GM23338 (cell line): ENCODE measurements at regions not wholly inside any gene's neighbourhood (a gene's known extent, or its start where the extent isn't known, plus 50 kb on each side); places are given as distances from the start of the nearest gene placed in this dataset.
A peak's percentile ranks its signal among the peaks of the same experiment; 100 is the strongest.

Experiments used
- ATAC-seq: fragments of 200-7000 bp; cut with Tn5 transposase; 3 replicates; pipeline ENCODE4 v1.9.1; 2020
- DNase-seq: peaks from one replicate; pipeline ENCODE4 v3.0.0-alpha.2; 2015; ENCODE audit warnings: low spot score
- H2AFZ ChIP-seq: fragments of 200-600 bp; sonication (generic); 2 replicates; pipeline ENCODE4 v1.8.0; 2016; ENCODE audit warnings: antibody characterized with exemption, mild to moderate bottlenecking, moderate library complexity
- H3F3A ChIP-seq: fragments of 200-600 bp; sonication (generic); replicated peaks from 2 replicates; pipeline ENCODE4 v1.8.0; 2017; ENCODE audit warnings: antibody characterized with exemption, mixed run types, low read depth
- H3K27ac ChIP-seq: fragments of 200-600 bp; sonication (generic); 2 replicates; pipeline ENCODE4 v1.6.1; 2016; ENCODE audit warnings: low read depth
- H3K27me3 ChIP-seq: fragments of 200-600 bp; sonication (generic); 2 replicates; pipeline ENCODE4 v1.8.0; 2016; ENCODE audit warnings: mild to moderate bottlenecking, mixed run types, moderate library complexity; ENCODE audit not compliant: insufficient read depth
- H3K36me3 ChIP-seq: fragments of 200-600 bp; sonication (generic); 2 replicates; pipeline ENCODE4 v1.8.0; 2016; ENCODE audit warnings: mild to moderate bottlenecking; ENCODE audit not compliant: insufficient read depth
- H3K4me1 ChIP-seq: fragments of 200-600 bp; sonication (generic); 2 replicates; pipeline ENCODE4 v1.8.0; 2016; ENCODE audit warnings: mild to moderate bottlenecking, moderate library complexity; ENCODE audit not compliant: insufficient read depth
- H3K4me2 ChIP-seq: fragments of 200-600 bp; sonication (generic); 2 replicates; pipeline ENCODE4 v1.7.1; 2017; ENCODE audit warnings: mixed run types
- H3K4me3 ChIP-seq: fragments of 200-600 bp; sonication (generic); 2 replicates; pipeline ENCODE4 v1.6.1; 2016; ENCODE audit warnings: mixed run types
- H3K79me2 ChIP-seq: fragments of 200-600 bp; sonication (generic); replicated peaks from 2 replicates; pipeline ENCODE4 v1.8.0; 2017; ENCODE audit warnings: mild to moderate bottlenecking; ENCODE audit not compliant: insufficient read depth
- H3K9me2 ChIP-seq: fragments of 200-600 bp; sonication (generic); 2 replicates; pipeline ENCODE4 v1.8.0; 2017; ENCODE audit not compliant: insufficient read depth
- H4K20me1 ChIP-seq: fragments of 200-600 bp; sonication (generic); replicated peaks from 2 replicates; pipeline ENCODE4 v1.8.0; 2017; ENCODE audit warnings: mild to moderate bottlenecking; ENCODE audit not compliant: insufficient read depth
- H3K27ac Mint-ChIP-seq: 2 replicates; pipeline ENCODE4 v1.8.0; 2020; ENCODE audit warnings: inconsistent platforms, mild to moderate bottlenecking, moderate library complexity, mixed read lengths
- H3K27me3 Mint-ChIP-seq: 3 replicates; pipeline ENCODE4 v1.8.0; 2022; ENCODE audit warnings: low read depth, mild to moderate bottlenecking, moderate library complexity, mixed read lengths, inconsistent platforms; ENCODE audit not compliant: insufficient read depth, poor library complexity
- H3K36me3 Mint-ChIP-seq: 3 replicates; pipeline ENCODE4 v1.8.0; 2021; ENCODE audit warnings: low read depth, mild to moderate bottlenecking, inconsistent platforms, moderate library complexity, mixed read lengths
- H3K4me1 Mint-ChIP-seq: 3 replicates; pipeline ENCODE4 v1.8.0; 2020; ENCODE audit warnings: mild to moderate bottlenecking, inconsistent platforms, mixed read lengths
- H3K4me3 Mint-ChIP-seq: 3 replicates; pipeline ENCODE4 v1.8.0; 2021; ENCODE audit warnings: moderate library complexity, mild to moderate bottlenecking, inconsistent platforms, mixed read lengths
- H3K9me3 Mint-ChIP-seq: 3 replicates; pipeline ENCODE4 v1.8.0; 2020; ENCODE audit warnings: moderate library complexity, mild to moderate bottlenecking, inconsistent platforms, mixed read lengths
- CREB1 ChIP-seq: fragments of 250-450 bp; sonication (Bioruptor Pico); IDR thresholded peaks from 2 replicates; pipeline ENCODE4 v1.5.0; 2020; ENCODE audit warnings: low read depth, mild to moderate bottlenecking, moderate library complexity
- EZH2 ChIP-seq: fragments of 200-600 bp; sonication (generic); IDR thresholded peaks from one replicate; pipeline ENCODE4 v1.8.0; 2017; ENCODE audit warnings: antibody characterized with exemption, mild to moderate bottlenecking, low read depth; ENCODE audit not compliant: unreplicated experiment
- EZH2phosphoT487 ChIP-seq: fragments of 200-600 bp; sonication (generic); IDR thresholded peaks from one replicate; pipeline ENCODE4 v1.8.1; 2018; ENCODE audit warnings: antibody characterized with exemption; ENCODE audit not compliant: unreplicated experiment
- NANOG ChIP-seq: IDR thresholded peaks from 2 replicates; pipeline ENCODE4 v1.6.1; 2016; ENCODE audit warnings: antibody characterized with exemption, borderline replicate concordance
- POLR2AphosphoS5 ChIP-seq: IDR thresholded peaks from 2 replicates; pipeline ENCODE4 v1.6.1; 2016; ENCODE audit warnings: antibody characterized with exemption, low read depth
- STAT1 ChIP-seq: IDR thresholded peaks from one replicate; pipeline ENCODE4 v1.6.1; 2016; ENCODE audit warnings: antibody characterized with exemption; ENCODE audit not compliant: unreplicated experiment
- ZNF114 ChIP-seq: fragments of 250-450 bp; sonication (Bioruptor Pico); IDR thresholded peaks from 2 replicates; pipeline ENCODE4 v1.5.0; 2020; ENCODE audit warnings: mild to moderate bottlenecking, moderate library complexity
- ZNF331 ChIP-seq: fragments of 250-450 bp; sonication (Bioruptor Pico); IDR thresholded peaks from 2 replicates; pipeline ENCODE4 v1.5.0; 2020; ENCODE audit warnings: low read depth, mild to moderate bottlenecking, moderate library complexity
- TF ChIP-seq, protein P1 (sequence below): IDR thresholded peaks from one replicate; pipeline ENCODE4 v1.6.1; 2018; ENCODE audit warnings: antibody characterized with exemption; ENCODE audit not compliant: unreplicated experiment
- TF ChIP-seq, protein P2 (sequence below): IDR thresholded peaks from 2 replicates; pipeline ENCODE4 v1.6.1; 2016; ENCODE audit warnings: antibody characterized with exemption
- TF ChIP-seq, protein P3 (sequence below), 2 experiments: fragments of 200-600 bp in 1 of 2; sonication (generic) in 1 of 2; conservative IDR thresholded peaks; 2 replicates each; pipeline versions ENCODE4 v1.5.1 to v1.6.1; 2016 to 2017; ENCODE audit warnings: antibody characterized with exemption in 2 of 2, low read depth in 2 of 2, mild to moderate bottlenecking in 2 of 2, moderate library complexity in 1 of 2

DNA sequence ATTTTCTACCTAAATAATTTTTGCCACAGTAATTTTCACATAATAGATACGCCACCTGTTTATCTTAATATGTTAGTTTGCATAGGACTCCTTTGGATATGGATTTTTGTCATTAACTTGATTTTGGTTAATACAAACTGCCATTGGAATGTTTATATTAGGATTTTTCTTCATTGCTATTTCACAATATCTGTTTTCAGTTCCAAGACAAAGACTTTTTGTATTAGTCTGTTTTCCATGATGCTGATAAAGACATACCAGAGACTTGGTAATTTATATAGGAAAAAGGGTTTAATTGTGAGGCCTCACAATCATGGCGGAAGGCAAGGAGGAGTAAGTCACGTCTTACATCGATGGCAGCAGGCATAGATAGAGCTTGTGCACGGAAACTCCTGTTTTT lies 503.1 kb upstream of the TMEFF2 start (continued):
- TF ChIP-seq, protein P1, sequence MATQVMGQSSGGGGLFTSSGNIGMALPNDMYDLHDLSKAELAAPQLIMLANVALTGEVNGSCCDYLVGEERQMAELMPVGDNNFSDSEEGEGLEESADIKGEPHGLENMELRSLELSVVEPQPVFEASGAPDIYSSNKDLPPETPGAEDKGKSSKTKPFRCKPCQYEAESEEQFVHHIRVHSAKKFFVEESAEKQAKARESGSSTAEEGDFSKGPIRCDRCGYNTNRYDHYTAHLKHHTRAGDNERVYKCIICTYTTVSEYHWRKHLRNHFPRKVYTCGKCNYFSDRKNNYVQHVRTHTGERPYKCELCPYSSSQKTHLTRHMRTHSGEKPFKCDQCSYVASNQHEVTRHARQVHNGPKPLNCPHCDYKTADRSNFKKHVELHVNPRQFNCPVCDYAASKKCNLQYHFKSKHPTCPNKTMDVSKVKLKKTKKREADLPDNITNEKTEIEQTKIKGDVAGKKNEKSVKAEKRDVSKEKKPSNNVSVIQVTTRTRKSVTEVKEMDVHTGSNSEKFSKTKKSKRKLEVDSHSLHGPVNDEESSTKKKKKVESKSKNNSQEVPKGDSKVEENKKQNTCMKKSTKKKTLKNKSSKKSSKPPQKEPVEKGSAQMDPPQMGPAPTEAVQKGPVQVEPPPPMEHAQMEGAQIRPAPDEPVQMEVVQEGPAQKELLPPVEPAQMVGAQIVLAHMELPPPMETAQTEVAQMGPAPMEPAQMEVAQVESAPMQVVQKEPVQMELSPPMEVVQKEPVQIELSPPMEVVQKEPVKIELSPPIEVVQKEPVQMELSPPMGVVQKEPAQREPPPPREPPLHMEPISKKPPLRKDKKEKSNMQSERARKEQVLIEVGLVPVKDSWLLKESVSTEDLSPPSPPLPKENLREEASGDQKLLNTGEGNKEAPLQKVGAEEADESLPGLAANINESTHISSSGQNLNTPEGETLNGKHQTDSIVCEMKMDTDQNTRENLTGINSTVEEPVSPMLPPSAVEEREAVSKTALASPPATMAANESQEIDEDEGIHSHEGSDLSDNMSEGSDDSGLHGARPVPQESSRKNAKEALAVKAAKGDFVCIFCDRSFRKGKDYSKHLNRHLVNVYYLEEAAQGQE, result no peak

DNA sequence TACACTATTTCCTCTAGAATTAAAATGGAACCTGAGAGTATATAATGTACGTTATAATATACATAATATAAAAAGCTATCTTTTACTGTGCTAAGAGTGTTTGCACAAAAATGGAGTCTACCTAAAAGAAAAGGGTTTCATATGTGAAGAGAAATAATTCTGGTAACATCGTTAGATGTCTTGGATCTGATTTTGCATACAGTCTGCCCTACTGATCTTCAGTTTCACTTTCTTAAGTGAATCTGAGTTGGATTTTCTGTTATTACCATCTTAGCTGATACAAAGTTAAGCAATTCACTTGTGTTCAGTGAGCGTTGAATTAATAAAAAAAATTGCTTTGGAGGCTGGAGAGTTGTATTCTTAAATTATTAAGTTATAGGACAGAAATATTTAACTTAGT lies 502.1 kb upstream of the TMEFF2 start:
- Mint-ChIP-seq H3K9me3 (no peaks in the 10 kb centered on the region), H3K36me3 (no peaks in the 10 kb centered on the region), H3K4me1 (no peaks in the 10 kb centered on the region), H3K27me3 (no peaks in the 10 kb centered on the region), H3K27ac (no peak overlapping the region), H3K4me3 (no peak overlapping the region)
- Histone ChIP-seq H3K27ac (no peak overlapping the region), H3K9me2 (no peaks in the 10 kb centered on the region), H4K20me1 (no peaks in the 10 kb centered on the region), H3K27me3 (no peaks in the 10 kb centered on the region), H3K4me1 (no peaks in the 10 kb centered on the region), H3K36me3 (0 out of 2 replicates have a peak, but pooled peaks cover 3% of the 10 kb centered on the region), H3K4me3 (no peak overlapping the region), H3K79me2 (no peaks in the 10 kb centered on the region), H3F3A (no peaks in the 10 kb centered on the region), H2AFZ (0 out of 2 replicates have a peak overlapping the region, but pooled peaks have one; percentile 43), H3K4me2 (no peak overlapping the region)
- no peak for DNase-seq
- ATAC-seq, result no peak
- TF ChIP-seq, protein P2, sequence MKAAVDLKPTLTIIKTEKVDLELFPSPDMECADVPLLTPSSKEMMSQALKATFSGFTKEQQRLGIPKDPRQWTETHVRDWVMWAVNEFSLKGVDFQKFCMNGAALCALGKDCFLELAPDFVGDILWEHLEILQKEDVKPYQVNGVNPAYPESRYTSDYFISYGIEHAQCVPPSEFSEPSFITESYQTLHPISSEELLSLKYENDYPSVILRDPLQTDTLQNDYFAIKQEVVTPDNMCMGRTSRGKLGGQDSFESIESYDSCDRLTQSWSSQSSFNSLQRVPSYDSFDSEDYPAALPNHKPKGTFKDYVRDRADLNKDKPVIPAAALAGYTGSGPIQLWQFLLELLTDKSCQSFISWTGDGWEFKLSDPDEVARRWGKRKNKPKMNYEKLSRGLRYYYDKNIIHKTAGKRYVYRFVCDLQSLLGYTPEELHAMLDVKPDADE, result no peak
- no peak for TF ChIP-seq ZNF331
- no peak for TF ChIP-seq NANOG
- TF ChIP-seq EZH2, result no peak
- no peak for TF ChIP-seq POLR2AphosphoS5
- no peak for TF ChIP-seq ZNF114

DNA sequence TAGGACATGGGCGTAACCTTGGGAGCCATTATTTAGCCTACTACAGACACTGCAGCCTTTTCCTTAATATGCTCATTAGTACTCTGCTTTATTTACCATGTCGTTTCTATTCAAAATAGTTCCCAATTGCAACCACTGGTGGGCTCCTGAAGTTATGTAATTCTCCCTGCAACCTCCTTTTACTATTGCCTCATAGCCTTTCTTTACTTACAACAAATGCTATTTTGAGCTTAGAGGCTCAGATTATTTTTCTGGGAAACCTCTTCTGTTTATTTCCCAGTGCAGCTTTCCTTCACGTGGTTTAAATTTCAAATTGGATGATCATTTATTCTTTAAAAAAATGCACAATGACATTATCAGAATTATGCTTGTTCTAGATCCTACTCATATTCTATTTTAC lies 492.3 kb upstream of the TMEFF2 start:
- no peak overlapping the region for H3K4me3 Mint-ChIP-seq
- no peak for TF ChIP-seq ZNF331
- TF ChIP-seq EZH2, result no peak
- TF ChIP-seq, protein P1, result no peak
- no peak for TF ChIP-seq ZNF114
- no peak for TF ChIP-seq CREB1 (CRISPR knock-in tag)
- TF ChIP-seq, protein P2, result no peak
- no peak for TF ChIP-seq STAT1
- no peak for TF ChIP-seq POLR2AphosphoS5
- no peak for TF ChIP-seq NANOG
- TF ChIP-seq EZH2phosphoT487, result no peak
- TF ChIP-seq, protein P3, sequence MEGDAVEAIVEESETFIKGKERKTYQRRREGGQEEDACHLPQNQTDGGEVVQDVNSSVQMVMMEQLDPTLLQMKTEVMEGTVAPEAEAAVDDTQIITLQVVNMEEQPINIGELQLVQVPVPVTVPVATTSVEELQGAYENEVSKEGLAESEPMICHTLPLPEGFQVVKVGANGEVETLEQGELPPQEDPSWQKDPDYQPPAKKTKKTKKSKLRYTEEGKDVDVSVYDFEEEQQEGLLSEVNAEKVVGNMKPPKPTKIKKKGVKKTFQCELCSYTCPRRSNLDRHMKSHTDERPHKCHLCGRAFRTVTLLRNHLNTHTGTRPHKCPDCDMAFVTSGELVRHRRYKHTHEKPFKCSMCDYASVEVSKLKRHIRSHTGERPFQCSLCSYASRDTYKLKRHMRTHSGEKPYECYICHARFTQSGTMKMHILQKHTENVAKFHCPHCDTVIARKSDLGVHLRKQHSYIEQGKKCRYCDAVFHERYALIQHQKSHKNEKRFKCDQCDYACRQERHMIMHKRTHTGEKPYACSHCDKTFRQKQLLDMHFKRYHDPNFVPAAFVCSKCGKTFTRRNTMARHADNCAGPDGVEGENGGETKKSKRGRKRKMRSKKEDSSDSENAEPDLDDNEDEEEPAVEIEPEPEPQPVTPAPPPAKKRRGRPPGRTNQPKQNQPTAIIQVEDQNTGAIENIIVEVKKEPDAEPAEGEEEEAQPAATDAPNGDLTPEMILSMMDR (conservative IDR thresholded peaks at IDR 0.05; ENCODE audit: low read depth in 2 of 2), result no peak

More for the DNA sequence above, 492.3 kb upstream of the TMEFF2 start:
- Histone ChIP-seq H3K79me2 (no peaks in the 10 kb centered on the region), H3K4me3 (no peak overlapping the region), H3K9me2 (no peaks in the 10 kb centered on the region; the same call in 1 of the 2 replicates), H3F3A (peaks cover 7% of the 10 kb centered on the region), H3K27me3 (no peaks in the 10 kb centered on the region), H3K27ac (0 out of 2 replicates have a peak overlapping the region, but pooled peaks have one; percentile 17), H3K36me3 (no peaks in the 10 kb centered on the region), H3K4me1 (no peaks in the 10 kb centered on the region), H2AFZ (peak overlapping the region; percentile 45), H4K20me1 (no peaks in the 10 kb centered on the region), H3K4me2 (no peak overlapping the region)
- Mint-ChIP-seq H3K4me1 (peaks cover 9% of the 10 kb centered on the region; the same call in 2 of the 3 replicates), H3K27ac (0 out of 2 replicates have a peak overlapping the region, but pooled peaks have one; percentile 58), H3K27me3 (no peaks in the 10 kb centered on the region), H3K9me3 (no peaks in the 10 kb centered on the region), H3K36me3 (no peaks in the 10 kb centered on the region)
- no peak for DNase-seq
- ATAC-seq, result no peak
